ENCODE measurements at regions not wholly inside any gene's neighbourhood (a gene's known extent, or its start where the extent isn't known, plus 50 kb on each side); places are given as distances from the start of the nearest gene placed in this dataset.

DNA sequence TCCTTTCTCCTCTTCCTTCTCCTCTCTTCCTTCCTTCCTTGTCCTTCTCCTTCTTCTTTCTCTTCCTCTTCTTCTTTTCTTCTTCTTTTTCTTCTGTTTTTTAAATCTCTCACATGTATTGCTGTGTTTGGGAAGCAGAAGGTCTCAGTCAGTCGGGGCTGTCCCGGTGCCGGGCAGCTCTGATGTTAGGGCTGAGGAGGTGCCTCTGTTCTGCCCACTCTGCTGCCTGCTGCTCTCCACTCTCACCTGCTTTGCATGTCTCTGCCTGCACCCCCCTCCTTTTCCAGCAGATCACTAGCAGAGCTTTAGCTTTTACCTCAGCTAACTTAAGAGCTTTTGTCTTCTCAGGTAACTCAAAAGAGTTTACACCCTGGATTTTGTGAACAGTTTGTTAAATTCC lies 276.6 kb downstream of the CHRM3 start:
- no peak overlapping the region for H2AFZ ChIP-seq
- H3K4me3 ChIP-seq: no peak overlapping the region
- DNase-seq: no peak
- H3K79me2 ChIP-seq (ENCODE audit: low read depth): no peaks in the 10 kb centered on the region
- no peak for TF ChIP-seq EZH2 (IDR thresholded peaks at IDR 0.05; ENCODE audit: low read depth)
- TF ChIP-seq, protein P1, sequence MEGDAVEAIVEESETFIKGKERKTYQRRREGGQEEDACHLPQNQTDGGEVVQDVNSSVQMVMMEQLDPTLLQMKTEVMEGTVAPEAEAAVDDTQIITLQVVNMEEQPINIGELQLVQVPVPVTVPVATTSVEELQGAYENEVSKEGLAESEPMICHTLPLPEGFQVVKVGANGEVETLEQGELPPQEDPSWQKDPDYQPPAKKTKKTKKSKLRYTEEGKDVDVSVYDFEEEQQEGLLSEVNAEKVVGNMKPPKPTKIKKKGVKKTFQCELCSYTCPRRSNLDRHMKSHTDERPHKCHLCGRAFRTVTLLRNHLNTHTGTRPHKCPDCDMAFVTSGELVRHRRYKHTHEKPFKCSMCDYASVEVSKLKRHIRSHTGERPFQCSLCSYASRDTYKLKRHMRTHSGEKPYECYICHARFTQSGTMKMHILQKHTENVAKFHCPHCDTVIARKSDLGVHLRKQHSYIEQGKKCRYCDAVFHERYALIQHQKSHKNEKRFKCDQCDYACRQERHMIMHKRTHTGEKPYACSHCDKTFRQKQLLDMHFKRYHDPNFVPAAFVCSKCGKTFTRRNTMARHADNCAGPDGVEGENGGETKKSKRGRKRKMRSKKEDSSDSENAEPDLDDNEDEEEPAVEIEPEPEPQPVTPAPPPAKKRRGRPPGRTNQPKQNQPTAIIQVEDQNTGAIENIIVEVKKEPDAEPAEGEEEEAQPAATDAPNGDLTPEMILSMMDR (conservative IDR thresholded peaks at IDR 0.05): no peak
- H4K20me1 ChIP-seq (ENCODE audit: insufficient read depth): no peaks in the 10 kb centered on the region
- CTCF ChIA-PET: no interaction called here
- H3K27ac ChIP-seq: no peak overlapping the region
- H3K9me3 ChIP-seq (ENCODE audit: insufficient read depth, low read depth): no peaks in the 10 kb centered on the region
- no peaks in the 10 kb centered on the region for H3K9me2 ChIP-seq (ENCODE audit: insufficient read depth)
- H3K27me3 ChIP-seq (ENCODE audit: insufficient read depth, low read depth): no peaks in the 10 kb centered on the region
- H3K36me3 ChIP-seq (ENCODE audit: low read depth): no peaks in the 10 kb centered on the region
- no TSS peak for BruUV-seq (replicated peaks)
- peaks cover 3% of the 10 kb centered on the region; the same call in 1 of the 2 replicates for H3F3A ChIP-seq (ENCODE audit: insufficient read depth, low read depth)
- intact Hi-C loops (cut with micrococcal nuclease; ENCODE audit: unreplicated experiment): no loop called here
- H3K4me2 ChIP-seq: no peak overlapping the region
- POLR2A ChIA-PET (ENCODE audit: unreplicated experiment): no interaction called here
- no peaks in the 10 kb centered on the region for H3K4me1 ChIP-seq (replicated peaks; ENCODE audit: insufficient read depth)

DNA sequence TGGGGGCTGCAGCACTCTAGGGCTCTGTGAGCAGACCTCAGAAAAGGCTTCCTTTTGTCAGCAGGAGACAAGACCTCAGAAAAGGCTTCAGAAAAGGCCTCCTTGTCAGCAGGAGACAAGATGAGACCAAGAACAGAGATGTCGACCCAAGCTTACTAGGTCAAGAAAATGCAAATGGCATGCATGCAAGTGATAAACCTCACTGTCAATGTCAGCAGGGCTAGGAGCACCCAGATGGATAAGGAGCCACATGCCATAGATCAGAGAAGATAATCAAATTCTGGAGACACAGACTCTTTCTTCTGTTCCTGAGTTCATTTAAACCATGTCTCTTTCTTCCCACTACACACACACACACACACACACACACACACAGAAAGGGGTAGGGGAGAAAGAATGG lies 285.9 kb downstream of the CHRM3 start:
- no peak for TF ChIP-seq EZH2 (IDR thresholded peaks at IDR 0.05; ENCODE audit: low read depth)
- TF ChIP-seq, protein P1 (conservative IDR thresholded peaks at IDR 0.05): no peak
- Histone ChIP-seq H3F3A (ENCODE audit: insufficient read depth, low read depth) (no peaks in the 10 kb centered on the region), H3K4me1 (replicated peaks; ENCODE audit: insufficient read depth) (no peaks in the 10 kb centered on the region), H2AFZ (no peak overlapping the region), H3K36me3 (ENCODE audit: low read depth) (no peaks in the 10 kb centered on the region), H3K27me3 (ENCODE audit: insufficient read depth, low read depth) (no peaks in the 10 kb centered on the region), H3K4me3 (no peak overlapping the region), H3K9me2 (ENCODE audit: insufficient read depth) (no peaks in the 10 kb centered on the region; the same call in 1 of the 2 replicates), H3K4me2 (no peak overlapping the region), H3K9me3 (ENCODE audit: insufficient read depth, low read depth) (no peaks in the 10 kb centered on the region), H4K20me1 (ENCODE audit: insufficient read depth) (no peaks in the 10 kb centered on the region), H3K27ac (no peak overlapping the region), H3K79me2 (ENCODE audit: low read depth) (no peaks in the 10 kb centered on the region)
- ChIA-PET CTCF (no interaction called here), POLR2A (ENCODE audit: unreplicated experiment) (no interaction called here)
- no peak for DNase-seq
- BruUV-seq (replicated peaks): no TSS peak
- intact Hi-C loops (cut with micrococcal nuclease; ENCODE audit: unreplicated experiment): no loop called here

DNA sequence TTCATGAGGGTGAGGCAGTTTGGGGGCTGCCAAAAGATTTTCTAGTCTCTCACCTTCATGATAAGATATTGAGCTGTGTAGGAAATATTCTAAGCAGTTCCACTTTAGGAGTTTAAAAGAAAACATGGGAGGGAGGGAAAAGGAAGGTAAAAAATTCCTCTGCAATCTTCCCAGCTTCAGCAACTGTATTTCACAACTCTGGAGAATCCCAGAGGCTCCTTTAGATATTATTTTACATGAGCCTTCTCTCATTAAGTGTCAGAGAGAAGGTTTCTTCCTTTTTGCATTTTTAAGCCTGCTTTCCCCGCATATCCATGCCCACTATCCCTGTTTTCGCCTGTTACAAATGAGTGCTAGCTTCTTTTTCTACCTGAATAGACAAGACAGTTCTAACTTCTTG lies 289.4 kb downstream of the CHRM3 start:
- intact Hi-C loops (cut with micrococcal nuclease; ENCODE audit: unreplicated experiment): no loop called here
- Histone ChIP-seq H3K4me2 (no peak overlapping the region), H3K9me2 (ENCODE audit: insufficient read depth) (no peaks in the 10 kb centered on the region; the same call in 1 of the 2 replicates), H3K79me2 (ENCODE audit: low read depth) (no peaks in the 10 kb centered on the region), H3K4me1 (replicated peaks; ENCODE audit: insufficient read depth) (no peaks in the 10 kb centered on the region), H3F3A (ENCODE audit: insufficient read depth, low read depth) (no peaks in the 10 kb centered on the region), H2AFZ (no peak overlapping the region), H3K36me3 (ENCODE audit: low read depth) (no peaks in the 10 kb centered on the region), H3K27me3 (ENCODE audit: insufficient read depth, low read depth) (no peaks in the 10 kb centered on the region), H3K27ac (no peak overlapping the region), H3K9me3 (ENCODE audit: insufficient read depth, low read depth) (no peaks in the 10 kb centered on the region), H3K4me3 (no peak overlapping the region), H4K20me1 (ENCODE audit: insufficient read depth) (no peaks in the 10 kb centered on the region)
- ChIA-PET POLR2A (ENCODE audit: unreplicated experiment) (no interaction called here), CTCF (no interaction called here)
- no TSS peak for BruUV-seq (replicated peaks)
- no peak for DNase-seq
- no peak for TF ChIP-seq EZH2 (IDR thresholded peaks at IDR 0.05; ENCODE audit: low read depth)
- TF ChIP-seq, protein P1 (conservative IDR thresholded peaks at IDR 0.05): no peak

Measured in PC-9 (cell line).